B cell (primary cell): ENCODE measurements at regions not wholly inside any gene's neighbourhood (a gene's known extent, or its start where the extent isn't known, plus 50 kb on each side); places are given as distances from the start of the nearest gene placed in this dataset.

Experiments
- ATAC-seq: fragments of 200-7000 bp; cut with Tn5 transposase; one replicate; pipeline ENCODE4 v1.10.0; 2021; ENCODE audit warnings: low read depth, mild to moderate bottlenecking, moderate number of reproducible peaks, moderate library complexity
- CTCF ChIA-PET: fragments of 350-600 bp; sonication (Branson Sonifier 250); formaldehyde crosslinking; loops from one replicate; lab custom pipeline; 2021; ENCODE audit warnings: antibody characterized with exemption, inconsistent platforms; lab: Charles Lee
- POLR2A ChIA-PET: fragments of 350-600 bp; sonication (Branson Sonifier 250); formaldehyde crosslinking; loops from one replicate; lab custom pipeline; 2021; ENCODE audit warnings: antibody characterized with exemption; lab: Charles Lee
- DNase-seq: peaks from one replicate; pipeline ENCODE4 v3.0.0; 2013
- H2AFZ ChIP-seq: 2 replicates; pipeline ENCODE4 v1.6.1; 2012; ENCODE audit warnings: mild to moderate bottlenecking, low read depth, low read length; ENCODE audit not compliant: insufficient read depth, poor library complexity, severe bottlenecking
- H3K27ac ChIP-seq, 2 donors: 1 replicate in 1 of 2; 2 replicates in 1 of 2; pipeline ENCODE4 v1.5.1; 2012 to 2013; ENCODE audit warnings: low read length in 2 of 2, mild to moderate bottlenecking in 2 of 2, moderate library complexity in 1 of 2
- H3K27me3 ChIP-seq, 4 experiments: fragments of 200-600 bp in 1 of 4; sonication (generic) in 1 of 4; replicated peaks in 1 of 4; 1 replicate in 2 of 4; 2 replicates in 2 of 4; pipeline versions ENCODE4 v1.6.1 to v1.7.0; 2013 to 2016; ENCODE audit warnings: low read length in 3 of 4, mild to moderate bottlenecking in 2 of 4, mixed read lengths in 1 of 4, moderate library complexity in 1 of 4; ENCODE audit not compliant: insufficient read depth in 4 of 4, control insufficient read depth in 3 of 4; ENCODE audit errors: control extremely low read depth in 1 of 4
- H3K36me3 ChIP-seq, 2 experiments: replicated peaks in 1 of 2; 1 replicate in 1 of 2; 2 replicates in 1 of 2; pipeline versions ENCODE4 v1.6.1 to v1.7.1; 2013; ENCODE audit warnings: low read length in 1 of 2; ENCODE audit not compliant: insufficient read depth in 2 of 2, control insufficient read depth in 1 of 2; ENCODE audit errors: control extremely low read depth in 1 of 2, extremely low read depth in 1 of 2
- H3K4me1 ChIP-seq, 2 donors: fragments of 200-600 bp in 1 of 2; sonication (generic) in 1 of 2; 1 replicate in 1 of 2; 2 replicates in 1 of 2; pipeline versions ENCODE4 v1.5.1 to v1.6.1; 2013 to 2017; ENCODE audit warnings: low read length in 2 of 2; ENCODE audit not compliant: control insufficient read depth in 2 of 2, insufficient read depth in 2 of 2
- H3K4me2 ChIP-seq: replicated peaks from 2 replicates; pipeline ENCODE3; 2012; ENCODE audit warnings: mild to moderate bottlenecking, low read depth, low read length; ENCODE audit not compliant: poor library complexity, severe bottlenecking
- H3K4me3 ChIP-seq, 5 experiments: fragments of 200-600 bp in 1 of 5; sonication (generic) in 1 of 5; 1 replicate in 3 of 5; 2 replicates in 2 of 5; pipeline versions ENCODE4 v1.5.1 to v1.7.0; 2011 to 2016; ENCODE audit warnings: low read length in 4 of 5, mild to moderate bottlenecking in 4 of 5, low read depth in 2 of 5, control low read depth in 1 of 5, moderate library complexity in 1 of 5; ENCODE audit not compliant: insufficient read depth in 1 of 5; ENCODE audit errors: control extremely low read depth in 1 of 5, extremely low read depth in 1 of 5
- H3K79me2 ChIP-seq: fragments of 200-600 bp; sonication (generic); one replicate; pipeline ENCODE4 v1.6.0; 2016; ENCODE audit warnings: low read length; ENCODE audit not compliant: control insufficient read depth, insufficient read depth
- H3K9ac ChIP-seq: fragments of 200-600 bp; sonication (generic); 2 replicates; pipeline ENCODE4 v1.6.1; 2017; ENCODE audit warnings: mild to moderate bottlenecking, low read length, moderate library complexity
- H3K9me3 ChIP-seq, 3 donors: one replicate each; pipeline versions ENCODE4 v1.6.1 to v1.7.1; 2013; ENCODE audit warnings: low read length in 2 of 3; ENCODE audit not compliant: control insufficient read depth in 2 of 3, insufficient read depth in 1 of 3; ENCODE audit errors: control extremely low read depth in 1 of 3
- H4K20me1 ChIP-seq: 2 replicates; pipeline ENCODE4 v1.6.0; 2012; ENCODE audit warnings: mild to moderate bottlenecking, low read length; ENCODE audit not compliant: insufficient read depth, control insufficient read depth, poor library complexity, severe bottlenecking
- H3K27ac Mint-ChIP-seq: one replicate; pipeline ENCODE4 v1.8.0; 2021; ENCODE audit warnings: mixed read lengths
- H3K27me3 Mint-ChIP-seq: one replicate; pipeline ENCODE4 v1.8.0; 2021; ENCODE audit warnings: mixed read lengths
- H3K4me1 Mint-ChIP-seq: one replicate; pipeline ENCODE4 v1.8.0; 2021; ENCODE audit warnings: mixed read lengths
- H3K4me3 Mint-ChIP-seq: one replicate; pipeline ENCODE4 v1.8.0; 2021; ENCODE audit warnings: mixed read lengths
- H3K9me3 Mint-ChIP-seq: one replicate; pipeline ENCODE4 v1.8.0; 2022; ENCODE audit warnings: mixed read lengths; ENCODE audit not compliant: insufficient read depth
- EZH2 ChIP-seq: IDR thresholded peaks from 2 replicates; pipeline ENCODE4 v1.6.1; 2012; ENCODE audit warnings: borderline replicate concordance, low read depth, mild to moderate bottlenecking, moderate library complexity, low read length; ENCODE audit not compliant: insufficient read depth, poor library complexity, severe bottlenecking
- intact Hi-C: fragments of 100-400 bp; cut with micrococcal nuclease; formaldehyde crosslinking; loops from one replicate; pipeline ENCODE4 v1.10.0; 2022
- TF ChIP-seq, protein P1 (sequence below): fragments of 200-600 bp; IDR thresholded peaks from one replicate; pipeline ENCODE4 v1.8.0; 2022; ENCODE audit warnings: antibody characterized with exemption, mild to moderate bottlenecking

DNA sequence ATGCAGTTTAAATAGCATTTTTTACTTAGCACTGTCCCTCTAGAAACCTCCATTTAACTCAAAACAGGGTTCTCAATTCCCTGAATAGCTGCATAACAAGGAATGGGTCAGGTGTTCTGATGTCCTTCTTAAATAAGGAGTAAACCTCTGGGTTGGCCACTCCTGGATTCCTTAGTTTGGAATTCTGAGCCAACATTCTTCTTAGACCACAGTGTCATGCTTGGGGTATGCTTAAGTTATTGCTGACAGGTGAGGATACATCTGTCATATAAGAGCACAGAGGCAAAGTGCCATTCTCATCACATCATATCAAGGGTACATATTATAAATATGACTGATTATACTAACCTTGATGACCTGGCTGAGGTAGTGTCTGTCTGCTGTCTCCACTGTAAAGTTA, 179.9 kb upstream of the SEMA6A start:
- H3K79me2 ChIP-seq, result no peaks in the 10 kb centered on the region
- POLR2A ChIA-PET, result no interaction called here
- intact Hi-C loops, result no loop called here

DNA sequence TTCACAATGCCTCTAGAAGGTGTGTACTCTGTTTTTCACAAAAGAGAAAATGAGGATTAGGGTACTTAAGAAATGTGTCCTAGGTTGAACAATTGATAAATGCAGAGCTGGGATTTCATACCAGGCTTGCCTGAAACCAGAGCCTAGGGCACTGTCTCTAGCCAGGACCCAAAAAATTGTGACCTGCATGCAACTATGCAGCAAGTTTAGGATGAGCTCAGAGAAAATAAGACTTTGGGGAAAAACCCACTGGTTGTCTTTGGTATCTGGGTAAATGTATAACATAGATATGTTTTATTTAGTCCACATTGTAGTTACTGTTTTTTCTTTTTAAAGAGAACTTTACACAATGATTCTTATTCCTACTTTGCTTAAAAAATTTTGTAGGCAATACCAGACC, 177.1 kb upstream of the SEMA6A start:
- CTCF ChIA-PET, result interaction anchor here (1.1 kb wide), 1 partner anchor 9 kb away, joined by 3 read pairs; no protein-coding TSS in a partner anchor
- DNase-seq (no peak), ATAC-seq (no peak)
- H2AFZ ChIP-seq, result no peak overlapping the region
- H3K27ac ChIP-seq, result no peak overlapping the region
- no peaks in the 10 kb centered on the region for H3K4me1 ChIP-seq
- no peaks in the 10 kb centered on the region for H3K9me3 Mint-ChIP-seq
- no peaks in the 10 kb centered on the region for H3K9me3 ChIP-seq
- no peaks in the 10 kb centered on the region for H3K79me2 ChIP-seq
- H3K36me3 ChIP-seq, result no peaks in the 10 kb centered on the region
- TF ChIP-seq EZH2, result no peak
- TF ChIP-seq, protein P1, sequence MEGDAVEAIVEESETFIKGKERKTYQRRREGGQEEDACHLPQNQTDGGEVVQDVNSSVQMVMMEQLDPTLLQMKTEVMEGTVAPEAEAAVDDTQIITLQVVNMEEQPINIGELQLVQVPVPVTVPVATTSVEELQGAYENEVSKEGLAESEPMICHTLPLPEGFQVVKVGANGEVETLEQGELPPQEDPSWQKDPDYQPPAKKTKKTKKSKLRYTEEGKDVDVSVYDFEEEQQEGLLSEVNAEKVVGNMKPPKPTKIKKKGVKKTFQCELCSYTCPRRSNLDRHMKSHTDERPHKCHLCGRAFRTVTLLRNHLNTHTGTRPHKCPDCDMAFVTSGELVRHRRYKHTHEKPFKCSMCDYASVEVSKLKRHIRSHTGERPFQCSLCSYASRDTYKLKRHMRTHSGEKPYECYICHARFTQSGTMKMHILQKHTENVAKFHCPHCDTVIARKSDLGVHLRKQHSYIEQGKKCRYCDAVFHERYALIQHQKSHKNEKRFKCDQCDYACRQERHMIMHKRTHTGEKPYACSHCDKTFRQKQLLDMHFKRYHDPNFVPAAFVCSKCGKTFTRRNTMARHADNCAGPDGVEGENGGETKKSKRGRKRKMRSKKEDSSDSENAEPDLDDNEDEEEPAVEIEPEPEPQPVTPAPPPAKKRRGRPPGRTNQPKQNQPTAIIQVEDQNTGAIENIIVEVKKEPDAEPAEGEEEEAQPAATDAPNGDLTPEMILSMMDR, result no peak
- intact Hi-C loops, result no loop called here
- H3K4me3 ChIP-seq, result no peak overlapping the region
- no peak overlapping the region for H3K27ac Mint-ChIP-seq
- H3K4me1 Mint-ChIP-seq, result no peaks in the 10 kb centered on the region
- H3K27me3 Mint-ChIP-seq, result peaks cover 3% of the 10 kb centered on the region
- POLR2A ChIA-PET, result no interaction called here
- H3K27me3 ChIP-seq, result peaks cover 0 to 2% (median 0%) of the 10 kb centered on the region in 4 experiments
- no peak overlapping the region for H3K4me3 Mint-ChIP-seq
- H4K20me1 ChIP-seq, result no peaks in the 10 kb centered on the region
- no peak overlapping the region for H3K4me2 ChIP-seq
- no peak overlapping the region for H3K9ac ChIP-seq

More for the DNA sequence above, 179.9 kb upstream of the SEMA6A start:
- ATAC-seq (no peak), DNase-seq (no peak)
- Histone ChIP-seq H4K20me1 (no peaks in the 10 kb centered on the region), H3K36me3 (no peaks in the 10 kb centered on the region), H3K4me2 (no peak overlapping the region), H3K4me3 (no peak overlapping the region), H3K27ac (no peak overlapping the region), H3K9me3 (no peaks in the 10 kb centered on the region), H3K9ac (no peak overlapping the region), H3K4me1 (no peaks in the 10 kb centered on the region), H3K27me3 (peaks cover 0 to 2% (median 0%) of the 10 kb centered on the region in 4 experiments), H2AFZ (no peak overlapping the region)
- CTCF ChIA-PET, result no interaction called here
- Mint-ChIP-seq H3K27ac (no peak overlapping the region), H3K4me3 (no peak overlapping the region), H3K4me1 (no peaks in the 10 kb centered on the region), H3K27me3 (peaks cover 3% of the 10 kb centered on the region), H3K9me3 (no peaks in the 10 kb centered on the region)
- TF ChIP-seq, protein P1, result no peak
- TF ChIP-seq EZH2, result no peak
